Cardiac muscle cell (in vitro differentiated cells and primary cell): ENCODE measurements at regions not wholly inside any gene's neighbourhood (a gene's known extent, or its start where the extent isn't known, plus 50 kb on each side); places are given as distances from the start of the nearest gene placed in this dataset.

Experiments
- DNase-seq, 2 donors: peaks; one replicate each; pipeline versions ENCODE4 v3.0.0 to v3.0.0-alpha.2; 2010 to 2017; ENCODE audit warnings: low read depth in 1 of 2, low spot score in 1 of 2
- H3K27ac ChIP-seq: fragments of 200-600 bp; sonication (generic); 2 replicates; pipeline ENCODE4 v1.5.1; 2016
- H3K27me3 ChIP-seq: fragments of 200-600 bp; sonication (generic); 2 replicates; pipeline ENCODE4 v1.6.0; 2016; ENCODE audit warnings: control low read depth
- H3K36me3 ChIP-seq: fragments of 200-600 bp; sonication (generic); 2 replicates; pipeline ENCODE4 v1.5.1; 2016; ENCODE audit warnings: control low read depth
- H3K4me1 ChIP-seq: fragments of 200-600 bp; sonication (generic); 2 replicates; pipeline ENCODE4 v1.8.1; 2017; ENCODE audit warnings: low read depth, mild to moderate bottlenecking, mixed run types
- H3K4me3 ChIP-seq: fragments of 200-600 bp; sonication (generic); 2 replicates; pipeline ENCODE4 v1.5.1; 2016; ENCODE audit warnings: mild to moderate bottlenecking
- H3K9me3 ChIP-seq: fragments of 200-600 bp; sonication (generic); 2 replicates; pipeline ENCODE4 v1.5.1; 2017; ENCODE audit warnings: low read depth, mild to moderate bottlenecking, control low read depth
- TF ChIP-seq, protein P1 (sequence below): IDR thresholded peaks from 2 replicates; pipeline ENCODE4 v1.5.1; 2012; ENCODE audit warnings: low read depth, mild to moderate bottlenecking, low read length

DNA sequence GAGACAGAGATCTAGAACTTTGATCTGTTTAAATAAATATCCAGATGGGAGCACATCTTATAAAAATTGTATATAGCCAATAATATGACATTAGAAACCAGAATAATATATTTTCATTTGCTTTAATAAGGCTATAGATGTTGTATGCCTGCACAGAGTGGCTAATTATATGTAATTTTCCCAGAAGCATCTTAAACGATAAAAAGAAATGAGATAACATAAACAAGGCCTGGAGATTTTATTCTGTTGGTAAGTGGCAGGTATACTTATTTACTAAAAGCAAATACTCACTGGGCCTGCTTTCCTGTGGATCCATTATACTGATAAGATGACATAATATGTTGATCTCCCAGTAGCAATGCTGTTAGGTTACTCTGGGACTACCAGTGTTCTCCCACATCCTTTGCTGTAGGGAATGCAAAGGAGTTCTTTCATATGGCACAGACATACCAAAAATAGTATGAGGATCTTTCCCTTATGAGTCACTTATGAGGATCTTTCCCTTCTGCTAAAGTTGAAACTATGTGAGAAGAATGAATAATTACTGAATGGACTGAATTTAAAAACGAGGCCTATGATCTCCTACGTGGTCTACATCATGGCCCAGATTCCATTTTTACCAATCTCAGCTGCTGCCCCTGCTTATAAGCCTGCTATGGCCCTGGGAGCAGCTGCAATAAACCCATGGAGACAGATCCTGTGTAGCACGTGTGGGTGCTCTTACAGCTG, 112.1 kb downstream of the NUDT12 start:
- TF ChIP-seq, protein P1, sequence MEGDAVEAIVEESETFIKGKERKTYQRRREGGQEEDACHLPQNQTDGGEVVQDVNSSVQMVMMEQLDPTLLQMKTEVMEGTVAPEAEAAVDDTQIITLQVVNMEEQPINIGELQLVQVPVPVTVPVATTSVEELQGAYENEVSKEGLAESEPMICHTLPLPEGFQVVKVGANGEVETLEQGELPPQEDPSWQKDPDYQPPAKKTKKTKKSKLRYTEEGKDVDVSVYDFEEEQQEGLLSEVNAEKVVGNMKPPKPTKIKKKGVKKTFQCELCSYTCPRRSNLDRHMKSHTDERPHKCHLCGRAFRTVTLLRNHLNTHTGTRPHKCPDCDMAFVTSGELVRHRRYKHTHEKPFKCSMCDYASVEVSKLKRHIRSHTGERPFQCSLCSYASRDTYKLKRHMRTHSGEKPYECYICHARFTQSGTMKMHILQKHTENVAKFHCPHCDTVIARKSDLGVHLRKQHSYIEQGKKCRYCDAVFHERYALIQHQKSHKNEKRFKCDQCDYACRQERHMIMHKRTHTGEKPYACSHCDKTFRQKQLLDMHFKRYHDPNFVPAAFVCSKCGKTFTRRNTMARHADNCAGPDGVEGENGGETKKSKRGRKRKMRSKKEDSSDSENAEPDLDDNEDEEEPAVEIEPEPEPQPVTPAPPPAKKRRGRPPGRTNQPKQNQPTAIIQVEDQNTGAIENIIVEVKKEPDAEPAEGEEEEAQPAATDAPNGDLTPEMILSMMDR: no peak
- H3K9me3 ChIP-seq: no peaks in the 10 kb centered on the region
- H3K27ac ChIP-seq: no peak overlapping the region
- no peak overlapping the region for H3K4me3 ChIP-seq
- H3K36me3 ChIP-seq: no peaks in the 10 kb centered on the region
- no peaks in the 10 kb centered on the region for H3K27me3 ChIP-seq
- H3K4me1 ChIP-seq: peaks cover 15% of the 10 kb centered on the region
- peak in 1 of 2 donors; percentile 77 for DNase-seq

DNA sequence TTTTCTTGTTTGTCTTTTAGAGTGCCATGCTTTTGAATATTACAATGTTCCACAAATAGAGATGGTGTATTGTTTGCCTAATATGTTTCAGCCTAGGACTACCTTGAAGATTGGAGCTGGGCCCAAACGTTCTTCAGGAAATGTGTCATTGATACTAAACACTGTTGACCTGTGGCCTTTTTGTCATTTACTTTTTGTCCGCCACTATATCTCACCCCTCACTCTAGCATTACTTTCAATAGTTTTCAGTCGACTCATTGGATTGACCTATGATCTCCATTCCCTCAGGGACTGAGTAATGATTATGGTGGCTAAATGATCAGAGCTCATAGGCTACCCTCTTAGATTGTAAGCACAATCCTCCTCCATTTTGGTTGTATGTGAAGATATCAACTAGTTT, 115.8 kb downstream of the NUDT12 start:
- TF ChIP-seq, protein P1: no peak
- Histone ChIP-seq H3K4me1 (peaks cover 17% of the 10 kb centered on the region), H3K27ac (no peak overlapping the region), H3K4me3 (no peak overlapping the region), H3K36me3 (no peaks in the 10 kb centered on the region), H3K9me3 (no peaks in the 10 kb centered on the region), H3K27me3 (no peaks in the 10 kb centered on the region)
- no peak for DNase-seq

DNA sequence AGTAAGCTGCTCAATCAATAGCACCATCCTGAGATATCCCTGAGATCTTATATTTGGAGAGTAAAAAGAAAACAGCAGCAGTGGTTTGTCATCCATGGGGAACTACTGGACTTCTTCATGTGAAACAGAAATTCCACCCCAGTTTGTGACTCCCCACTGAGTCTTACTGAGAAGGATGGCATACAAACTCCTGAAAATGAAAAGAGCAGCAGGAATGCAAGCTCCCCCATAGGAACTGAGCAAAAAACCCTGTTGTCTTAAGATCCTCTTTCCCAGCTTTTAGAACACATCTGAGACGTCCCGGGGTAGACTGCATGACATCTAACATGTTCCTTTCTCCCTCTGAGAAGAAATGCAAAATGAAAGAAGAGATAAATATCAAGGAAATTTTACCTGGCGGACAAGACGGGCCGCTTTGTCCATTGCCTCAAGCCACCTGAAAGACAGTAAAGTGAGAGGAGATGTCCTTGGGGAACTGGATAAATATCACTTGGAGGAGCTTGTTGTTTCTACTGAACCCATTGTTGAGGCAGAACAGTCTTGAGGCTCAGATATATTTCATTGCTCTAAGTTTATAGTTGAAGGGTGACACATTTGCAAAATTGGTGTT, 117.1 kb downstream of the NUDT12 start:
- no peak for DNase-seq
- Histone ChIP-seq H3K9me3 (no peaks in the 10 kb centered on the region), H3K36me3 (no peaks in the 10 kb centered on the region), H3K27me3 (no peaks in the 10 kb centered on the region), H3K4me1 (peaks cover 20% of the 10 kb centered on the region), H3K27ac (no peak overlapping the region), H3K4me3 (no peak overlapping the region)
- TF ChIP-seq, protein P1: no peak

DNA sequence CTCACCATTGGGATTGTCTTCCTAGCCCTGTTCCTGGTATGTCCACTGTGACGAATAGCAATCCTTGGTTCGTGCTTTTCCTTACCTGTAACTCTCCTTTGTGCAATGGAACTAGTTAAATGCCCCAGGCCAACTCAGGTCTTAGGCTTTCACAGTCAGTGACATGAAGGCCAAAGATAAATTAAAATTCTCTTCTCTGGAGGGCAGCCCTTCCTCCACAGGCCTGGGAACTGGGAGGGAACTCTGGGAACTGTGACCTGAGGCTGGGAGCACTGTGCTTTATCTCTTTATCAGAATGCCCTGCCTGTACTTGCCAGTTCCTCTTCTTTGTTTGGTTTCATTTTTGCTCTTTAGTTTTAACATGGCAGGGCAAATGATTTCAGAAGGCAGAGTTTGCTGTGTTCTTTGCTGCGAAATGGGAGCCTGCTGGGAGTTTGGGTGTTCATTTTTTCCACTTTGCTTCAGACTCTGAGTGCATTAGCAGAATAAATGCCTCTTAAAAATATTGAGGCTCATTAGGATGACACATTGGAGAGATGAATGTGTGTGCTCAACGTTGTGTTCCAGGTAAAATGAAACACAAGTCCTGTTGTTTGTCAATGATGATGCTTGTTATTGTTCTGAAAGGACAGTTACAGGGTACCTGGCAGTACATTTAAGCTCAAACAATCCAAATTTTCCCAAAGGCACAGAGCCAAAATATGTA, 118.1 kb downstream of the NUDT12 start:
- Histone ChIP-seq H3K9me3 (no peaks in the 10 kb centered on the region), H3K4me1 (peaks cover 20% of the 10 kb centered on the region), H3K27me3 (no peaks in the 10 kb centered on the region), H3K36me3 (no peaks in the 10 kb centered on the region), H3K4me3 (no peak overlapping the region), H3K27ac (peak overlapping the region; percentile 52)
- TF ChIP-seq, protein P1: no peak
- DNase-seq: no peak

DNA sequence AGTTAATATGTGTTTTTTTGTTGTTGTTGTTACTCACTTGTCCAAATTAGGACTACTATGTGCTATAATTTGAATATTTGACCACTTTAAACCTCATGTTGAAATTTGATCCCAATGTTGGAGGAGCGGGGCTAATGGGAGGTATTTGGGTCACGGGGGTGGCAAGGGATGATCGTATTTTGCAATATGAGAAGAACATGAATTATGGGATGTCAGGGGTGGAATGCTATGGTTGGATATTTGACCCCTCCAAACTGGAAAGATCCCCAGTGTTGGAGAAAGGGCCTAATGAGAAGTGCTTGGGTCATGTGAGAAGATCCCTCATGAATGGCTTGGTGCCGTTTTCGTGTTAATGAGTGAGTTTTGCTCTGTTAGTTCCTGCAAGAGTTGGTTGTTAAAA, 119.8 kb downstream of the NUDT12 start:
- H3K4me3 ChIP-seq: no peak overlapping the region
- no peak overlapping the region for H3K27ac ChIP-seq
- DNase-seq: no peak
- H3K9me3 ChIP-seq: no peaks in the 10 kb centered on the region
- peaks cover 20% of the 10 kb centered on the region for H3K4me1 ChIP-seq
- no peaks in the 10 kb centered on the region for H3K36me3 ChIP-seq
- TF ChIP-seq, protein P1: no peak
- no peaks in the 10 kb centered on the region for H3K27me3 ChIP-seq
